Body of pancreas (tissue), 4 donors: ENCODE measurements at regions not wholly inside any gene's neighbourhood (a gene's known extent, or its start where the extent isn't known, plus 50 kb on each side); places are given as distances from the start of the nearest gene placed in this dataset.
"Not testable (repeated sequence)": the region's sequence is repeated elsewhere in the genome, so short reads cannot be mapped to it uniquely, and the experiment has no call there.

Experiments used
- ATAC-seq: fragments of 150-250 bp; one replicate; pipeline ENCODE4 v1.9.1; 2016
- DNase-seq, 4 donors: peaks; one replicate each; pipeline ENCODE4 v3.0.0-alpha.2; 2019
- H3K27ac ChIP-seq, 4 donors: fragments of 200-600 bp; sonication (generic); 1 replicate in 3 of 4; 2 replicates in 1 of 4; pipeline versions ENCODE4 v1.5.1 to v1.6.1; 2016 to 2019; ENCODE audit warnings: mild to moderate bottlenecking in 1 of 4, mixed read lengths in 1 of 4, moderate library complexity in 1 of 4
- H3K27me3 ChIP-seq, 2 donors: fragments of 200-600 bp; sonication (generic); one replicate each; pipeline ENCODE4 v1.6.0; 2016; ENCODE audit warnings: mild to moderate bottlenecking in 1 of 2
- H3K36me3 ChIP-seq, 2 donors: fragments of 200-600 bp; sonication (generic); replicated peaks in 1 of 2; 2 replicates each; pipeline ENCODE4 v1.5.1; 2016; ENCODE audit warnings: low read depth in 2 of 2; ENCODE audit not compliant: insufficient read depth in 1 of 2
- H3K4me1 ChIP-seq: fragments of 200-600 bp; sonication (generic); one replicate; pipeline ENCODE4 v1.6.0; 2016
- H3K4me3 ChIP-seq, 2 donors: fragments of 200-600 bp; sonication (generic); 1 replicate in 1 of 2; 2 replicates in 1 of 2; pipeline ENCODE4 v1.5.1; 2016 to 2019
- H3K9me3 ChIP-seq, 3 donors: fragments of 200-600 bp; sonication (generic); 1 replicate in 2 of 3; 2 replicates in 1 of 3; pipeline ENCODE4 v1.5.1; 2016
- CTCF ChIP-seq, 7 experiments: fragments of 450-650 bp in 4 of 7; fragments of 200-600 bp in 3 of 7; sonication (generic) in 3 of 7; IDR thresholded peaks; one replicate each; pipeline ENCODE4 v1.5.1; 2016 to 2019; ENCODE audit warnings: antibody characterized with exemption in 7 of 7
- WGBS, 2 donors: methylation state at CpG; one replicate each; pipeline ENCODE4 v1.1.5; 2017; 5-methylcytosine and 5-hydroxymethylcytosine counted together
- intact Hi-C: fragments of 100-400 bp; cut with DNase I; formaldehyde crosslinking; loops from one replicate; pipeline ENCODE4 v1.15.1; 2023

- H3K9me3 ChIP-seq, ATAC-seq, H3K36me3 ChIP-seq, H3K27me3 ChIP-seq, H3K4me1 ChIP-seq, intact Hi-C loops: not testable (repeated sequence)
- peak overlapping the region; percentile 4 to 31 for H3K4me3 ChIP-seq
- peak overlapping the region in 3 of 4 donors; percentile 94 to 98 (median 96) for H3K27ac ChIP-seq
- DNase-seq, result peak in 1 of 4 donors; percentile 10
- 70 to 72% methylated on average over 22 to 23 of the region's 23 CpGs for WGBS, 2 donors
- TF ChIP-seq CTCF (IDR thresholded peaks at IDR 0.05), result peak in 2 of 7 experiments; percentile 30 to 42
Measured at GRCh38 chr10:38403347-38404117, 309.4 kb downstream of the ZNF37A start.

- DNase-seq, H3K36me3 ChIP-seq, H3K9me3 ChIP-seq, H3K4me1 ChIP-seq, intact Hi-C loops, H3K4me3 ChIP-seq, H3K27ac ChIP-seq, H3K27me3 ChIP-seq, ATAC-seq: not testable (repeated sequence)
- 80 to 86% methylated on average over 1 of the region's 1 CpG for WGBS, 2 donors
Measured at GRCh38 chr10:38423634-38424033, 329.5 kb downstream of the ZNF37A start.

- ATAC-seq, H3K27me3 ChIP-seq, H3K4me3 ChIP-seq, H3K36me3 ChIP-seq, DNase-seq, H3K9me3 ChIP-seq, H3K4me1 ChIP-seq, intact Hi-C loops, H3K27ac ChIP-seq: not testable (repeated sequence)
- WGBS, 2 donors, result 88 to 100% methylated on average over 2 of the region's 2 CpGs
Measured at GRCh38 chr10:38430242-38430641, 336.1 kb downstream of the ZNF37A start.

GRCh38 chr10:38437359-38437758 lies 343.2 kb downstream of the ZNF37A start:
- H3K27ac ChIP-seq, H3K9me3 ChIP-seq, H3K36me3 ChIP-seq, H3K4me1 ChIP-seq, ATAC-seq, intact Hi-C loops, DNase-seq, H3K27me3 ChIP-seq, H3K4me3 ChIP-seq: not testable (repeated sequence)
- 60 to 80% methylated on average over 1 of the region's 5 CpGs for WGBS, 2 donors

GRCh38 chr10:38448614-38449355 lies 354.6 kb downstream of the ZNF37A start:
- H3K4me3 ChIP-seq, H3K9me3 ChIP-seq, H3K4me1 ChIP-seq, H3K27ac ChIP-seq, H3K36me3 ChIP-seq, intact Hi-C loops, H3K27me3 ChIP-seq, ATAC-seq, DNase-seq: not testable (repeated sequence)
- WGBS, 2 donors, result 96 to 100% methylated on average over 15 of the region's 22 CpGs

GRCh38 chr10:38449618-38450017 lies 355.5 kb downstream of the ZNF37A start:
- H3K36me3 ChIP-seq, H3K4me1 ChIP-seq, ATAC-seq, H3K4me3 ChIP-seq, H3K9me3 ChIP-seq, H3K27ac ChIP-seq, intact Hi-C loops, H3K27me3 ChIP-seq, DNase-seq: not testable (repeated sequence)
- WGBS, 2 donors, result 94 to 97% methylated on average over 9 to 19 of the region's 21 CpGs

GRCh38 chr10:38450372-38451057 lies 356.4 kb downstream of the ZNF37A start:
- not testable (repeated sequence) for ATAC-seq, H3K9me3 ChIP-seq
- WGBS, 2 donors, result 92 to 100% methylated on average over 1 to 22 of the region's 32 CpGs

GRCh38 chr10:38451306-38451967 lies 357.3 kb downstream of the ZNF37A start:
- H3K4me3 ChIP-seq, DNase-seq, H3K27me3 ChIP-seq, H3K27ac ChIP-seq, intact Hi-C loops, H3K4me1 ChIP-seq, H3K9me3 ChIP-seq, ATAC-seq, H3K36me3 ChIP-seq: not testable (repeated sequence)
- 95 to 99% methylated on average over 13 to 26 of the region's 28 CpGs for WGBS, 2 donors

More at GRCh38 chr10:38450372-38451057, 356.4 kb downstream of the ZNF37A start:
- H3K36me3 ChIP-seq, H3K4me1 ChIP-seq, H3K27me3 ChIP-seq, intact Hi-C loops, H3K4me3 ChIP-seq, DNase-seq, H3K27ac ChIP-seq: not testable (repeated sequence)
